ENCODE measurements at regions not wholly inside any gene's neighbourhood (a gene's known extent, or its start where the extent isn't known, plus 50 kb on each side); places are given as distances from the start of the nearest gene placed in this dataset.
"Not testable (repeated sequence)": the region's sequence is repeated elsewhere in the genome, so short reads cannot be mapped to it uniquely, and the experiment has no call there.

GRCh38 chr2:35818359-35818758 is 537.2 kb upstream of the CRIM1 start:
- not testable (repeated sequence) for TF ChIP-seq CTCF (IDR thresholded peaks at IDR 0.05); MAX (CRISPR knock-in tag; IDR thresholded peaks at IDR 0.05); ZNF232 (CRISPR knock-in tag; IDR thresholded peaks at IDR 0.05); TEAD4 (CRISPR knock-in tag; IDR thresholded peaks at IDR 0.05); ZNF416 (CRISPR knock-in tag; IDR thresholded peaks at IDR 0.05); STAT6 (CRISPR knock-in tag; conservative IDR thresholded peaks at IDR 0.05; ENCODE audit: low read depth); FOXK1 (CRISPR knock-in tag; IDR thresholded peaks at IDR 0.05)

Data from WTC11 (cell line).